ENCODE measurements at regions not wholly inside any gene's neighbourhood (a gene's known extent, or its start where the extent isn't known, plus 50 kb on each side); places are given as distances from the start of the nearest gene placed in this dataset.

GRCh38 chr2:172358691-172359556 lies 68.5 kb upstream of the ITGA6 start:
- Mint-ChIP-seq H3K9me3 (ENCODE audit: unreplicated experiment) (no peaks in the 10 kb centered on the region), H3K4me1 (ENCODE audit: insufficient read depth, unreplicated experiment) (no peaks in the 10 kb centered on the region), H3K4me3 (ENCODE audit: unreplicated experiment) (no peak overlapping the region), H3K27me3 (ENCODE audit: insufficient read depth, unreplicated experiment) (no peaks in the 10 kb centered on the region), H3K27ac (ENCODE audit: low read depth, unreplicated experiment) (no peak overlapping the region), H3K36me3 (ENCODE audit: insufficient read depth, unreplicated experiment) (no peaks in the 10 kb centered on the region)
- ChIA-PET POLR2A (interaction anchor here (1.0 kb wide), 1 partner anchor 55 kb away, joined by 3 read pairs; no protein-coding TSS in a partner anchor), CTCF (no interaction called here)
- intact Hi-C loops (cut with micrococcal nuclease), result no loop called here
- BruUV-seq (replicated peaks), result no TSS peak
- DNase-seq (ENCODE audit: unreplicated experiment), result no peak
- TF ChIP-seq CTCF (IDR thresholded peaks at IDR 0.05; ENCODE audit: unreplicated experiment), result no peak

GRCh38 chr2:172361360-172361759 lies 66.0 kb upstream of the ITGA6 start:
- no peak overlapping the region for H3K4me3 Mint-ChIP-seq (ENCODE audit: unreplicated experiment)
- H3K9me3 Mint-ChIP-seq (ENCODE audit: unreplicated experiment), result no peaks in the 10 kb centered on the region
- DNase-seq (ENCODE audit: unreplicated experiment), result no peak
- no peaks in the 10 kb centered on the region for H3K4me1 Mint-ChIP-seq (ENCODE audit: insufficient read depth, unreplicated experiment)
- ChIA-PET POLR2A (interaction anchor here (0.7 kb wide), 1 partner anchor 13 kb away, joined by 3 read pairs; no protein-coding TSS in a partner anchor), CTCF (interaction anchor here (0.6 kb wide), 1 partner anchor 132 kb away, joined by 4 read pairs; no protein-coding TSS in a partner anchor)
- no peak overlapping the region for H3K27ac Mint-ChIP-seq (ENCODE audit: low read depth, unreplicated experiment)
- H3K27me3 Mint-ChIP-seq (ENCODE audit: insufficient read depth, unreplicated experiment), result no peaks in the 10 kb centered on the region
- no TSS peak for BruUV-seq (replicated peaks)
- TF ChIP-seq CTCF (IDR thresholded peaks at IDR 0.05; ENCODE audit: unreplicated experiment), result no peak
- intact Hi-C loops (cut with micrococcal nuclease), result no loop called here
- no peaks in the 10 kb centered on the region for H3K36me3 Mint-ChIP-seq (ENCODE audit: insufficient read depth, unreplicated experiment)

- Mint-ChIP-seq H3K4me1 (ENCODE audit: insufficient read depth, unreplicated experiment) (no peaks in the 10 kb centered on the region), H3K9me3 (ENCODE audit: unreplicated experiment) (no peaks in the 10 kb centered on the region), H3K27ac (ENCODE audit: low read depth, unreplicated experiment) (no peak overlapping the region), H3K36me3 (ENCODE audit: insufficient read depth, unreplicated experiment) (no peaks in the 10 kb centered on the region), H3K27me3 (ENCODE audit: insufficient read depth, unreplicated experiment) (no peaks in the 10 kb centered on the region), H3K4me3 (ENCODE audit: unreplicated experiment) (no peak overlapping the region)
- CTCF ChIA-PET, result interaction anchor here (0.6 kb wide), 1 partner anchor 133 kb away, joined by 4 read pairs; no protein-coding TSS in a partner anchor
- BruUV-seq (replicated peaks), result no TSS peak
- POLR2A ChIA-PET, result interaction anchor here (0.7 kb wide), 1 partner anchor 12 kb away, joined by 3 read pairs; no protein-coding TSS in a partner anchor
- DNase-seq (ENCODE audit: unreplicated experiment), result no peak
- intact Hi-C loops (cut with micrococcal nuclease), result no loop called here
- no peak for TF ChIP-seq CTCF (IDR thresholded peaks at IDR 0.05; ENCODE audit: unreplicated experiment)
These were observed 65.5 kb upstream of the ITGA6 start for GRCh38 chr2:172361840-172362239.

- TF ChIP-seq CTCF (IDR thresholded peaks at IDR 0.05; ENCODE audit: unreplicated experiment), result no peak
- H3K9me3 Mint-ChIP-seq (ENCODE audit: unreplicated experiment), result peaks cover 6% of the 10 kb centered on the region
- no peak for DNase-seq (ENCODE audit: unreplicated experiment)
- POLR2A ChIA-PET, result no interaction called here
- intact Hi-C loops (cut with micrococcal nuclease), result no loop called here
- BruUV-seq (replicated peaks), result no TSS peak
- H3K4me1 Mint-ChIP-seq (ENCODE audit: insufficient read depth, unreplicated experiment), result no peaks in the 10 kb centered on the region
- H3K36me3 Mint-ChIP-seq (ENCODE audit: insufficient read depth, unreplicated experiment), result no peaks in the 10 kb centered on the region
- no peaks in the 10 kb centered on the region for H3K27me3 Mint-ChIP-seq (ENCODE audit: insufficient read depth, unreplicated experiment)
- H3K4me3 Mint-ChIP-seq (ENCODE audit: unreplicated experiment), result no peak overlapping the region
- no peak overlapping the region for H3K27ac Mint-ChIP-seq (ENCODE audit: low read depth, unreplicated experiment)
- CTCF ChIA-PET, result interaction anchor here (0.5 to 0.6 kb wide), 2 partner anchors 113 to 318 kb away, joined by 3 read pairs; no protein-coding TSS in a partner anchor
These were observed 63.1 kb upstream of the ITGA6 start for GRCh38 chr2:172364261-172364660.

Data from MCF 10A (cell line).